Hepatocyte (in vitro differentiated cells): ENCODE measurements at regions not wholly inside any gene's neighbourhood (a gene's known extent, or its start where the extent isn't known, plus 50 kb on each side); places are given as distances from the start of the nearest gene placed in this dataset.

Source experiments
- CTCF ChIP-seq: fragments of 200-600 bp; sonication (generic); IDR thresholded peaks from 2 replicates; pipeline ENCODE4 v1.5.1; 2016; ENCODE audit warnings: antibody characterized with exemption, mild to moderate bottlenecking; ENCODE audit not compliant: poor library complexity
- EZH2 ChIP-seq: fragments of 200-600 bp; sonication (generic); IDR thresholded peaks from 2 replicates; pipeline ENCODE4 v1.6.1; 2016; ENCODE audit warnings: antibody characterized with exemption, mild to moderate bottlenecking, borderline replicate concordance

- no peak for TF ChIP-seq CTCF
- no peak for TF ChIP-seq EZH2
Observed at GRCh38 chr3:55320928-55321327, 166.2 kb downstream of the WNT5A start.
